ENCODE measurements at regions not wholly inside any gene's neighbourhood (a gene's known extent, or its start where the extent isn't known, plus 50 kb on each side); places are given as distances from the start of the nearest gene placed in this dataset.

GRCh38 chr9:130755377-130756007 is 61.9 kb downstream of the EXOSC2 start:
- ChIA-PET CTCF (interaction anchor here (1.0 to 1.6 kb wide), 2 partner anchors 10 to 16 kb away, joined by 3 read pairs; no protein-coding TSS in a partner anchor), POLR2A (interaction anchor here (0.7 kb wide), 1 partner anchor 688 kb away, joined by 3 read pairs; no protein-coding TSS in a partner anchor)

GRCh38 chr9:130756037-130756436 is 62.5 kb downstream of the EXOSC2 start:
- CTCF ChIA-PET: interaction anchor here (1.0 to 1.6 kb wide), 2 partner anchors 9 to 16 kb away, joined by 3 read pairs; no protein-coding TSS in a partner anchor

GRCh38 chr9:130756455-130757152 is 63.0 kb downstream of the EXOSC2 start:
- ChIA-PET CTCF (interaction anchor here (1.0 to 1.6 kb wide), 2 partner anchors 9 to 15 kb away, joined by 3 read pairs; no protein-coding TSS in a partner anchor), POLR2A (no interaction called here)

More at GRCh38 chr9:130756037-130756436, 62.5 kb downstream of the EXOSC2 start:
- POLR2A ChIA-PET: interaction anchor here (0.7 kb wide), 1 partner anchor 688 kb away, joined by 3 read pairs; no protein-coding TSS in a partner anchor

GRCh38 chr9:130759738-130760137 is 66.2 kb downstream of the EXOSC2 start:
- CTCF ChIA-PET: no interaction called here

GRCh38 chr9:130763331-130764171 is 70.0 kb downstream of the EXOSC2 start:
- POLR2A ChIA-PET: no interaction called here
- CTCF ChIA-PET: interaction anchor here (0.8 to 1.3 kb wide), 2 partner anchors 10 to 62 kb away, joined by 3 to 4 read pairs; no protein-coding TSS in a partner anchor

More at GRCh38 chr9:130759738-130760137, 66.2 kb downstream of the EXOSC2 start:
- POLR2A ChIA-PET: no interaction called here

GRCh38 chr9:130765137-130766020 is 69.7 kb upstream of the ABL1 start:
- CTCF ChIA-PET: interaction anchor here (1.1 kb wide), 1 partner anchor 9 kb away, joined by 3 read pairs; no protein-coding TSS in a partner anchor
- POLR2A ChIA-PET: no interaction called here

GRCh38 chr9:130766021-130766926 is 68.8 kb upstream of the ABL1 start:
- CTCF ChIA-PET: interaction anchor here (1.1 kb wide), 1 partner anchor 10 kb away, joined by 3 read pairs; no protein-coding TSS in a partner anchor
- POLR2A ChIA-PET: no interaction called here

- POLR2A ChIA-PET: no interaction called here
- CTCF ChIA-PET: no interaction called here
Observed at GRCh38 chr9:130766927-130767307, 68.1 kb upstream of the ABL1 start.

- POLR2A ChIA-PET: no interaction called here
- CTCF ChIA-PET: no interaction called here
Observed at GRCh38 chr9:130768265-130768664, 66.8 kb upstream of the ABL1 start.

GRCh38 chr9:130768891-130769403 is 66.1 kb upstream of the ABL1 start:
- CTCF ChIA-PET: interaction anchor here (0.6 to 0.7 kb wide), 3 partner anchors 76 to 308 kb away, joined by 3 to 4 read pairs (median 4); no protein-coding TSS in a partner anchor
- POLR2A ChIA-PET: interaction anchor here (0.7 kb wide), 1 partner anchor 73 kb away, joined by 9 read pairs; no protein-coding TSS in a partner anchor

GRCh38 chr9:130770093-130770492 is 65.0 kb upstream of the ABL1 start:
- ChIA-PET POLR2A (no interaction called here), CTCF (interaction anchor here (0.8 to 1.5 kb wide), 2 partner anchors 42 to 63 kb away, joined by 3 to 4 read pairs; no protein-coding TSS in a partner anchor)

- POLR2A ChIA-PET: no interaction called here
- CTCF ChIA-PET: interaction anchor here (0.6 to 2.9 kb wide), 8 partner anchors 9 to 278 kb away, joined by 3 to 16 read pairs (median 4); no protein-coding TSS in a partner anchor
Observed at GRCh38 chr9:130770679-130771442, 64.2 kb upstream of the ABL1 start.

GRCh38 chr9:130772185-130772584 is 62.9 kb upstream of the ABL1 start:
- POLR2A ChIA-PET: no interaction called here
- CTCF ChIA-PET: interaction anchor here (1.6 to 2.9 kb wide), 2 partner anchors 16 to 93 kb away, joined by 3 to 16 read pairs; no protein-coding TSS in a partner anchor

- ChIA-PET POLR2A (no interaction called here), CTCF (interaction anchor here (0.6 kb wide), 1 partner anchor 49 kb away, joined by 3 read pairs; no protein-coding TSS in a partner anchor)
Observed at GRCh38 chr9:130774183-130774582, 60.9 kb upstream of the ABL1 start.

- ChIA-PET CTCF (no interaction called here), POLR2A (no interaction called here)
Observed at GRCh38 chr9:130775336-130775991, 59.6 kb upstream of the ABL1 start.
